HL-60 (cell line): ENCODE measurements at regions not wholly inside any gene's neighbourhood (a gene's known extent, or its start where the extent isn't known, plus 50 kb on each side); places are given as distances from the start of the nearest gene placed in this dataset.

Experiments
- DNase-seq, 2 experiments: peaks; one replicate each; pipeline ENCODE4 v3.0.0-alpha.2; 2010 to 2020; ENCODE audit warnings: low read depth in 1 of 2, low spot score in 1 of 2
- H3K27ac ChIP-seq: fragments of 250-450 bp; sonication (Bioruptor Pico); replicated peaks from 2 replicates; pipeline ENCODE4 v1.5.1; 2020; ENCODE audit warnings: mild to moderate bottlenecking, moderate library complexity
- H3K27me3 ChIP-seq: fragments of 250-450 bp; sonication (Bioruptor Pico); 2 replicates; pipeline ENCODE4 v1.5.1; 2021; ENCODE audit warnings: mild to moderate bottlenecking, moderate library complexity; ENCODE audit not compliant: insufficient read depth, poor library complexity, severe bottlenecking
- H3K4me3 ChIP-seq: replicated peaks from 2 replicates; pipeline ENCODE4 v1.5.1; 2011; ENCODE audit warnings: mild to moderate bottlenecking, control low read depth, low read length; ENCODE audit not compliant: insufficient read depth
- CTCF ChIP-seq: IDR thresholded peaks from one replicate; pipeline ENCODE4 v1.5.1; 2011; ENCODE audit warnings: low read length, control low read depth, inconsistent platforms; ENCODE audit not compliant: insufficient read depth
- GABPA ChIP-seq: IDR thresholded peaks from 2 replicates; pipeline ENCODE4 v1.6.1; 2012; ENCODE audit warnings: low read depth
- POLR2AphosphoS5 ChIP-seq: IDR thresholded peaks from 2 replicates; pipeline ENCODE4 v1.6.1; 2012; ENCODE audit warnings: low read depth
- REST ChIP-seq: IDR thresholded peaks from 2 replicates; pipeline ENCODE4 v1.6.1; 2012; ENCODE audit warnings: low read depth; ENCODE audit not compliant: insufficient replicate concordance
- SPI1 ChIP-seq: IDR thresholded peaks from 2 replicates; pipeline ENCODE4 v1.6.1; 2012; ENCODE audit warnings: low read depth, mild to moderate bottlenecking, borderline replicate concordance

- no peak for DNase-seq
- TF ChIP-seq GABPA, result no peak
- TF ChIP-seq REST, result no peak
- no peak for TF ChIP-seq SPI1
- no peak for TF ChIP-seq CTCF
- no peak for TF ChIP-seq POLR2AphosphoS5
Observed at GRCh38 chr7:68640103-68640502, 958.2 kb upstream of the AUTS2 start.

GRCh38 chr7:68642727-68643126, 955.5 kb upstream of the AUTS2 start:
- Histone ChIP-seq H3K27me3 (no peaks in the 10 kb centered on the region), H3K4me3 (no peak overlapping the region), H3K27ac (no peak overlapping the region)
- TF ChIP-seq REST (no peak), GABPA (no peak), POLR2AphosphoS5 (no peak), SPI1 (no peak), CTCF (no peak)
- DNase-seq, result no peak

More at GRCh38 chr7:68640103-68640502, 958.2 kb upstream of the AUTS2 start:
- no peak overlapping the region for H3K27ac ChIP-seq
- no peaks in the 10 kb centered on the region for H3K27me3 ChIP-seq
- no peak overlapping the region for H3K4me3 ChIP-seq

- no peak overlapping the region for H3K4me3 ChIP-seq
- no peak overlapping the region for H3K27ac ChIP-seq
- TF ChIP-seq GABPA (no peak), REST (no peak), POLR2AphosphoS5 (no peak), CTCF (no peak), SPI1 (no peak)
- H3K27me3 ChIP-seq, result no peaks in the 10 kb centered on the region
- DNase-seq, result no peak
Observed at GRCh38 chr7:68663392-68663791, 934.9 kb upstream of the AUTS2 start.
